HEK293 (cell line): ENCODE measurements at regions not wholly inside any gene's neighbourhood (a gene's known extent, or its start where the extent isn't known, plus 50 kb on each side); places are given as distances from the start of the nearest gene placed in this dataset.

Source experiments
- AEBP2 ChIP-seq: fragments of 450-650 bp; formaldehyde crosslinking; IDR thresholded peaks from 2 replicates; pipeline ENCODE4 v1.5.1; 2016; ENCODE audit warnings: missing biosample characterization, missing genetic modification characterization, borderline replicate concordance
- HIC1 ChIP-seq: fragments of 450-650 bp; formaldehyde crosslinking; IDR thresholded peaks from 2 replicates; pipeline ENCODE4 v1.5.1; 2016; ENCODE audit warnings: missing biosample characterization, missing genetic modification characterization
- KLF17 ChIP-seq: fragments of 450-650 bp; formaldehyde crosslinking; IDR thresholded peaks from 2 replicates; pipeline ENCODE4 v1.5.1; 2016; ENCODE audit warnings: missing biosample characterization, missing genetic modification characterization
- SETDB1 ChIP-seq: IDR thresholded peaks from one replicate; pipeline ENCODE4 v1.6.1; 2017; ENCODE audit warnings: mild to moderate bottlenecking, low read length, moderate library complexity, mixed read lengths; ENCODE audit not compliant: insufficient read length
- SP2 ChIP-seq: fragments of 450-650 bp; formaldehyde crosslinking; IDR thresholded peaks from 2 replicates; pipeline ENCODE4 v1.5.1; 2016; ENCODE audit warnings: missing biosample characterization, missing genetic modification characterization
- TRIM28 ChIP-seq: IDR thresholded peaks from 2 replicates; pipeline ENCODE4 v1.6.1; 2011; ENCODE audit warnings: low read length, control low read depth, borderline replicate concordance
- ZBTB17 ChIP-seq: fragments of 450-650 bp; formaldehyde crosslinking; IDR thresholded peaks from 2 replicates; pipeline ENCODE4 v1.5.1; 2016; ENCODE audit warnings: missing biosample characterization, missing genetic modification characterization
- ZBTB44 ChIP-seq: fragments of 450-650 bp; IDR thresholded peaks from 2 replicates; pipeline ENCODE4 v1.5.1; 2018; ENCODE audit warnings: missing biosample characterization, mild to moderate bottlenecking, missing genetic modification characterization
- ZBTB49 ChIP-seq: fragments of 450-650 bp; formaldehyde crosslinking; IDR thresholded peaks from 2 replicates; pipeline ENCODE4 v1.5.1; 2016; ENCODE audit warnings: missing biosample characterization, missing genetic modification characterization, low read depth
- ZBTB6 ChIP-seq: fragments of 450-650 bp; formaldehyde crosslinking; IDR thresholded peaks from 2 replicates; pipeline ENCODE4 v1.5.1; 2017; ENCODE audit warnings: missing biosample characterization, missing genetic modification characterization
- ZFP37 ChIP-seq: fragments of 450-650 bp; formaldehyde crosslinking; IDR thresholded peaks from 2 replicates; pipeline ENCODE4 v1.5.1; 2016; ENCODE audit warnings: missing biosample characterization, missing genetic modification characterization
- ZNF121 ChIP-seq: fragments of 450-650 bp; formaldehyde crosslinking; IDR thresholded peaks from 2 replicates; pipeline ENCODE4 v1.5.1; 2016; ENCODE audit warnings: missing biosample characterization, missing genetic modification characterization
- ZNF148 ChIP-seq: fragments of 450-650 bp; formaldehyde crosslinking; IDR thresholded peaks from 2 replicates; pipeline ENCODE4 v1.5.0; 2017; ENCODE audit warnings: missing biosample characterization, missing genetic modification characterization, borderline replicate concordance
- ZNF155 ChIP-seq: fragments of 450-650 bp; formaldehyde crosslinking; IDR thresholded peaks from 2 replicates; pipeline ENCODE4 v1.5.1; 2016; ENCODE audit warnings: missing biosample characterization, missing genetic modification characterization
- ZNF23 ChIP-seq: fragments of 450-650 bp; formaldehyde crosslinking; IDR thresholded peaks from 2 replicates; pipeline ENCODE4 v1.5.1; 2016; ENCODE audit warnings: missing biosample characterization, missing genetic modification characterization, borderline replicate concordance
- ZNF24 ChIP-seq: fragments of 450-650 bp; formaldehyde crosslinking; IDR thresholded peaks from 2 replicates; pipeline ENCODE4 v1.5.1; 2016; ENCODE audit warnings: missing biosample characterization, missing genetic modification characterization
- ZNF416 ChIP-seq: fragments of 450-650 bp; formaldehyde crosslinking; IDR thresholded peaks from 2 replicates; pipeline ENCODE4 v1.5.1; 2016; ENCODE audit warnings: missing biosample characterization, missing genetic modification characterization
- ZNF521 ChIP-seq: fragments of 450-650 bp; formaldehyde crosslinking; IDR thresholded peaks from 2 replicates; pipeline ENCODE4 v1.5.1; 2017; ENCODE audit warnings: missing biosample characterization, mild to moderate bottlenecking, missing genetic modification characterization
- ZNF529 ChIP-seq: fragments of 450-650 bp; formaldehyde crosslinking; IDR thresholded peaks from 2 replicates; pipeline ENCODE4 v1.5.1; 2017; ENCODE audit warnings: missing genetic modification characterization, missing biosample characterization; ENCODE audit not compliant: insufficient replicate concordance
- ZNF544 ChIP-seq: fragments of 450-650 bp; formaldehyde crosslinking; IDR thresholded peaks from 2 replicates; pipeline ENCODE4 v1.5.0; 2017; ENCODE audit warnings: missing biosample characterization, missing genetic modification characterization
- ZNF561 ChIP-seq: fragments of 450-650 bp; IDR thresholded peaks from 2 replicates; pipeline ENCODE4 v1.5.1; 2018; ENCODE audit warnings: missing biosample characterization, missing genetic modification characterization, borderline replicate concordance
- ZNF596 ChIP-seq: fragments of 450-650 bp; IDR thresholded peaks from 2 replicates; pipeline ENCODE4 v1.5.0; 2018; ENCODE audit warnings: missing biosample characterization, mild to moderate bottlenecking, missing genetic modification characterization, moderate library complexity
- ZNF600 ChIP-seq: fragments of 450-650 bp; formaldehyde crosslinking; IDR thresholded peaks from 2 replicates; pipeline ENCODE4 v1.5.1; 2016; ENCODE audit warnings: missing biosample characterization, missing genetic modification characterization
- ZNF610 ChIP-seq: fragments of 450-650 bp; formaldehyde crosslinking; IDR thresholded peaks from 2 replicates; pipeline ENCODE4 v1.5.1; 2016; ENCODE audit warnings: missing biosample characterization, missing genetic modification characterization, borderline replicate concordance
- ZNF768 ChIP-seq: fragments of 450-650 bp; formaldehyde crosslinking; IDR thresholded peaks from 2 replicates; pipeline ENCODE4 v1.5.1; 2018; ENCODE audit warnings: missing biosample characterization, mild to moderate bottlenecking, missing genetic modification characterization
- ZNF830 ChIP-seq: fragments of 450-650 bp; IDR thresholded peaks from 2 replicates; pipeline ENCODE4 v1.5.0; 2018; ENCODE audit warnings: missing biosample characterization, missing genetic modification characterization, low read depth, mild to moderate bottlenecking, moderate library complexity

- TF ChIP-seq ZBTB49 (tag by site-specific recombination) = no peak
- TF ChIP-seq ZNF23 = 0 out of 2 replicates have a peak, but pooled peaks have one; percentile 27
- peak; percentile 59 for TF ChIP-seq SETDB1
- TF ChIP-seq ZNF600 (tag by site-specific recombination) = 0 out of 2 replicates have a peak, but pooled peaks have one; percentile 19
- peak; percentile 84; the same call in 1 of the 2 replicates for TF ChIP-seq ZNF155
- no peak for TF ChIP-seq ZNF121 (tag by site-specific recombination)
- no peak for TF ChIP-seq ZNF148
- no peak for TF ChIP-seq ZNF521
- TF ChIP-seq ZNF561 = no peak
- TF ChIP-seq TRIM28 = peak; percentile 69; the same call in 1 of the 2 replicates
- no peak for TF ChIP-seq SP2
- peak; percentile 81 for TF ChIP-seq HIC1 (tag by site-specific recombination)
- peak; percentile 26 for TF ChIP-seq ZNF529 (tag by site-specific recombination)
- TF ChIP-seq ZBTB17 (tag by site-specific recombination) = peak; percentile 93
- TF ChIP-seq ZNF768 = no peak
- no peak for TF ChIP-seq ZNF610 (tag by site-specific recombination)
- no peak for TF ChIP-seq AEBP2
- peak; percentile 96 for TF ChIP-seq KLF17 (tag by site-specific recombination)
- peak; percentile 59 for TF ChIP-seq ZBTB44 (tag by site-specific recombination)
- TF ChIP-seq ZNF596 (tag by site-specific recombination) = no peak
- no peak for TF ChIP-seq ZNF416 (tag by site-specific recombination)
- peak; percentile 85 for TF ChIP-seq ZFP37 (tag by site-specific recombination)
- peak; percentile 97 for TF ChIP-seq ZNF24 (tag by site-specific recombination)
- TF ChIP-seq ZBTB6 (tag by site-specific recombination) = no peak; the same call in 1 of the 2 replicates
- no peak for TF ChIP-seq ZNF544
- no peak for TF ChIP-seq ZNF830 (tag by site-specific recombination)
Measured at GRCh38 chr1:232704694-232705680, 75.1 kb upstream of the SIPA1L2 start (continued).
